NT2/D1 (cell line): ENCODE measurements at regions not wholly inside any gene's neighbourhood (a gene's known extent, or its start where the extent isn't known, plus 50 kb on each side); places are given as distances from the start of the nearest gene placed in this dataset.

ENCODE experiments used
- SUZ12 ChIP-seq: IDR thresholded peaks from 2 replicates; pipeline ENCODE4 v1.6.1; 2011; ENCODE audit not compliant: insufficient read length, insufficient read depth; ENCODE audit errors: extremely low read depth
- ZNF274 ChIP-seq: IDR thresholded peaks from 2 replicates; pipeline ENCODE4 v1.6.1; 2011; ENCODE audit warnings: mild to moderate bottlenecking, low read depth, low read length

GRCh38 chr12:60174941-60175340, 579.1 kb downstream of the SLC16A7 start:
- TF ChIP-seq SUZ12 (no peak), ZNF274 (no peak)
